Skeletal muscle satellite cell (primary cell): ENCODE measurements at regions not wholly inside any gene's neighbourhood (a gene's known extent, or its start where the extent isn't known, plus 50 kb on each side); places are given as distances from the start of the nearest gene placed in this dataset.
"Not testable (repeated sequence)": the region's sequence is repeated elsewhere in the genome, so short reads cannot be mapped to it uniquely, and the experiment has no call there.

Experiments
- H3K27me3 ChIP-seq: 2 replicates; pipeline ENCODE4 v1.7.0; 2013; ENCODE audit warnings: low read length; ENCODE audit not compliant: control insufficient read depth, insufficient read depth
- H3K36me3 ChIP-seq: 2 replicates; pipeline ENCODE4 v1.7.0; 2013; ENCODE audit warnings: mild to moderate bottlenecking, control low read depth, low read length; ENCODE audit not compliant: insufficient read depth
- H3K4me1 ChIP-seq: 2 replicates; pipeline ENCODE4 v1.7.0; 2013; ENCODE audit warnings: low read length; ENCODE audit not compliant: control insufficient read depth, insufficient read depth
- H3K4me2 ChIP-seq: 2 replicates; pipeline ENCODE4 v1.7.0; 2013; ENCODE audit warnings: mild to moderate bottlenecking, low read length
- H3K4me3 ChIP-seq: 2 replicates; pipeline ENCODE4 v1.7.0; 2013; ENCODE audit warnings: low read length
- H3K9ac ChIP-seq: 2 replicates; pipeline ENCODE4 v1.7.0; 2013; ENCODE audit warnings: mild to moderate bottlenecking, low read depth, low read length, moderate library complexity
- H3K9me3 ChIP-seq: replicated peaks from 2 replicates; pipeline ENCODE4 v1.7.0; 2013; ENCODE audit warnings: mild to moderate bottlenecking, control low read depth, low read length

- no peak overlapping the region for H3K9ac ChIP-seq
- no peaks in the 10 kb centered on the region for H3K9me3 ChIP-seq
- H3K27me3 ChIP-seq = no peaks in the 10 kb centered on the region
- no peak overlapping the region for H3K4me2 ChIP-seq
- no peaks in the 10 kb centered on the region for H3K36me3 ChIP-seq
- H3K4me3 ChIP-seq = no peak overlapping the region
- no peaks in the 10 kb centered on the region for H3K4me1 ChIP-seq
Measured at GRCh38 chr2:52639692-52640091, 1127.9 kb upstream of the CHAC2 start.

- Histone ChIP-seq H3K4me1 (no peaks in the 10 kb centered on the region), H3K9me3 (no peaks in the 10 kb centered on the region), H3K27me3 (no peaks in the 10 kb centered on the region), H3K9ac (no peak overlapping the region), H3K4me2 (no peak overlapping the region), H3K4me3 (no peak overlapping the region), H3K36me3 (no peaks in the 10 kb centered on the region)
Measured at GRCh38 chr2:52632543-52632942, 1135.1 kb upstream of the CHAC2 start.

- Histone ChIP-seq H3K4me3 (no peak overlapping the region), H3K9ac (no peak overlapping the region), H3K4me2 (no peak overlapping the region), H3K9me3 (no peaks in the 10 kb centered on the region), H3K27me3 (no peaks in the 10 kb centered on the region), H3K4me1 (no peaks in the 10 kb centered on the region), H3K36me3 (no peaks in the 10 kb centered on the region)
Measured at GRCh38 chr2:52629944-52630343, 1137.7 kb upstream of the CHAC2 start.

- no peak overlapping the region for H3K9ac ChIP-seq
- no peaks in the 10 kb centered on the region for H3K27me3 ChIP-seq
- H3K36me3 ChIP-seq = no peaks in the 10 kb centered on the region
- H3K4me3 ChIP-seq = no peak overlapping the region
- H3K4me1 ChIP-seq = no peaks in the 10 kb centered on the region
- peaks cover 3% of the 10 kb centered on the region for H3K9me3 ChIP-seq
- H3K4me2 ChIP-seq = no peak overlapping the region
Measured at GRCh38 chr2:52629531-52629930, 1138.1 kb upstream of the CHAC2 start.

DNA sequence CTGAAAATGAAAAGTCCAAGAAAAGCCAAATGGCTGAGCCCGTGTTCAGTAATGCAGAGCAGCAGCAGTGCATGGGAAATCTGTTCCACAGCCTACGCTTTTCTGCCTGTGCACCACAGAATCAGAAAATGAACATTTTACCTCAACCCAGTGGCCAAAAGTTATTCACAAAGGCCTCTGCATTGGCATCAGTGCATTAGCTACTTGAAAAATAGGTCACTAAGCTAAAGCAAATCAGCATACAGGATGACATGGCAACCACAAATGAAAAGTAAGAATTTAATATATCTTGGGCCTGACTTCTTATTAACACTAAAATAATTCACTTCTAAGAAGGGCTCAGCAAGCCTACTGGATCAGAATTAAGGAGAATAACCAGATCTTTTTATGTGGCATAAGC is 1145.3 kb upstream of the CHAC2 start:
- no peak overlapping the region for H3K4me3 ChIP-seq
- no peak overlapping the region for H3K4me2 ChIP-seq
- no peaks in the 10 kb centered on the region for H3K4me1 ChIP-seq
- no peaks in the 10 kb centered on the region for H3K27me3 ChIP-seq
- peaks cover 6% of the 10 kb centered on the region for H3K9me3 ChIP-seq
- no peak overlapping the region for H3K9ac ChIP-seq
- H3K36me3 ChIP-seq = no peaks in the 10 kb centered on the region

DNA sequence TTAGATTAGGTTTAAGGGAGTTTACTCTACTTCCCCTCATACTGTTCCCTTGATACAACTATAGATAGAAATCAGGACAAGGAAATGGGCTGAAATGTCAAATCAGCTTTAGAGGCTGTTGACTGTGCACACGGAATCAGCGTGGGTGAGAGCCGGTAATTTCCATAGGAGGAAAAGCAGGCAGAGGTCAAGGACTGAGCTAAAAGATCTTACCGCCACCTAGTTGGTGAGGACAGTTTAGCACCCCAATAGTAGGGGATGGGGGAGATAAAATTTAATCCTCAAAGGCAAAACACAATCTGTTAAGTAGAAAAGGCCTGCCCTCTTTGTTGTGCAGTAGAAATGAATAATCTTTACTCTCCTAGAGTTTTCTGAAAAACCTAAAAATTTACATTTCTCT is 1154.5 kb upstream of the CHAC2 start:
- Histone ChIP-seq H3K36me3 (no peaks in the 10 kb centered on the region), H3K4me2 (no peak overlapping the region), H3K9me3 (no peaks in the 10 kb centered on the region), H3K4me3 (no peak overlapping the region), H3K27me3 (no peaks in the 10 kb centered on the region), H3K9ac (no peak overlapping the region), H3K4me1 (no peaks in the 10 kb centered on the region)

- H3K9ac ChIP-seq = no peak overlapping the region
- H3K4me1 ChIP-seq = no peaks in the 10 kb centered on the region
- H3K27me3 ChIP-seq = no peaks in the 10 kb centered on the region
- H3K4me2 ChIP-seq = no peak overlapping the region
- H3K9me3 ChIP-seq = no peaks in the 10 kb centered on the region
- H3K36me3 ChIP-seq = no peaks in the 10 kb centered on the region
- no peak overlapping the region for H3K4me3 ChIP-seq
Measured at GRCh38 chr2:52611759-52612158, 1155.8 kb upstream of the CHAC2 start.

DNA sequence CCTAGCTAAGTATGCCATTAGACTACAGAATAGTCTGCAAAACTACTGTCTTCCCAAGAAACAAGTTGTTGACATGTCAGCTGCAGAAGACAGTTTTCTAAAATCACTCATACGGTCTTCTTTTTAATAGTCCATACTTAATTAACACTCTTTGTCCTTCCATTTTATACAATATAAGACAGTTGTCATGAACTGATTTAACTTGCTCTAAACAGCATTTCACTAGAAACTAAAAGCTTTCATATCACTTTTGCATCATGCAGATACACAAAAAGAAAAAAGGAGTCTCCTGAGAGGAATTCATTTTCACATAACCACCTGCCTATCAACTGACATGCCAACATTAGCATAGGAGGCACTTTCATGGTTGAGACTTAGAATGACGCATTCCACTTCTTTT is 1159.6 kb upstream of the CHAC2 start:
- H3K4me2 ChIP-seq = no peak overlapping the region
- H3K4me1 ChIP-seq = no peaks in the 10 kb centered on the region
- no peaks in the 10 kb centered on the region for H3K36me3 ChIP-seq
- no peaks in the 10 kb centered on the region for H3K9me3 ChIP-seq
- H3K9ac ChIP-seq = no peak overlapping the region
- H3K4me3 ChIP-seq = no peak overlapping the region
- no peaks in the 10 kb centered on the region for H3K27me3 ChIP-seq

DNA sequence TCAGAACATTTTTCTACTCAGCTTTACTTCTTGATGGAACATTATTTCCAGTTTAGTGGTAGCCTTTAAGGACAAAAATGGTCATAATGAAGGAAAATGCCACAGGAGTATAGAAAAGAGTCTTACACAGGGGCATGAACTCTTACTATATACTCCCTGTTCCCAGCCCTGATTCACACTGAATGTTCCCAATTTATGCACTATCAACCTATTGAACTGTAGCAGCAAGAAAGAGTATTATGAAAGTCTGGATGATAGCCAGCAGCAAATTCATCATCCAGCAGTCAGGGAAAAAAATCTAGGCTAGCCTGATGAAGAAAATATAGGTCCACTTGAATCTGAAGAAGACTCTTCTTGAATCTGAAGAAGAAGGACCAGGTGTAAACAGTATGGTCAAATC is 1170.3 kb upstream of the CHAC2 start:
- no peak overlapping the region for H3K4me2 ChIP-seq
- H3K36me3 ChIP-seq = no peaks in the 10 kb centered on the region
- no peak overlapping the region for H3K4me3 ChIP-seq
- no peaks in the 10 kb centered on the region for H3K27me3 ChIP-seq
- H3K9ac ChIP-seq = no peak overlapping the region
- no peaks in the 10 kb centered on the region for H3K4me1 ChIP-seq
- H3K9me3 ChIP-seq = peaks cover 3% of the 10 kb centered on the region

DNA sequence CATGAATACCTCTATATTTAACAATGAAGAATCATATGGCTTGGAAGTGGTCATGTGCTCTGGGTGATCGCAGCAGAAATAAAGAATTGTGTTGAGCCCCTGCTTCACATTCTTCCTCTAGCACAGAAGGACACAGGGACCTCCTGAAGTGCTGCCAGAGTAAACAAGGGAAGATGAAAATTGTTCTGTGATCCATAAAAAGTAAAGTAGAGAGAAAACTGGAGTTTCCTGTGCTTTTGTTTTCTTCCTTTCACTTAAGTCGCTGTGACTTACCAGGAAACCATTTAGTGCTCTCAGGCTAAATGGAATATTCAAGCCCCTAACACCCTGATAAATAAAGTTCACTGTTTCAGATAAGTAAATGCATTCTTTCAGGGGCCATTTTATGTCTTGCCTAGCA is 1173.6 kb upstream of the CHAC2 start:
- Histone ChIP-seq H3K27me3 (no peaks in the 10 kb centered on the region), H3K36me3 (no peaks in the 10 kb centered on the region), H3K4me3 (no peak overlapping the region), H3K9ac (no peak overlapping the region), H3K4me2 (no peak overlapping the region), H3K4me1 (no peaks in the 10 kb centered on the region), H3K9me3 (no peaks in the 10 kb centered on the region)

- H3K36me3 ChIP-seq = not testable (repeated sequence)
Measured at GRCh38 chr2:52584071-52584470, 1183.5 kb upstream of the CHAC2 start.

GRCh38 chr2:52572469-52572894 is 1195.1 kb upstream of the CHAC2 start:
- Histone ChIP-seq H3K27me3 (no peaks in the 10 kb centered on the region), H3K4me3 (no peak overlapping the region), H3K36me3 (no peaks in the 10 kb centered on the region), H3K9me3 (peaks cover 4% of the 10 kb centered on the region), H3K4me2 (no peak overlapping the region), H3K9ac (no peak overlapping the region), H3K4me1 (no peaks in the 10 kb centered on the region)

More at GRCh38 chr2:52584071-52584470, 1183.5 kb upstream of the CHAC2 start:
- H3K4me2 ChIP-seq, H3K4me3 ChIP-seq, H3K9ac ChIP-seq, H3K27me3 ChIP-seq, H3K4me1 ChIP-seq, H3K9me3 ChIP-seq: not testable (repeated sequence)
